ENCODE measurements at regions not wholly inside any gene's neighbourhood (a gene's known extent, or its start where the extent isn't known, plus 50 kb on each side); places are given as distances from the start of the nearest gene placed in this dataset.
"Not testable (repeated sequence)": the region's sequence is repeated elsewhere in the genome, so short reads cannot be mapped to it uniquely, and the experiment has no call there.

GRCh38 chr6:15956205-15957106 lies 172.4 kb upstream of the MYLIP start:
- no peak for DNase-seq (ENCODE audit: low spot score)

GRCh38 chr6:15955484-15955883 lies 173.4 kb upstream of the MYLIP start:
- no peak for DNase-seq (ENCODE audit: low spot score)

- no peak for DNase-seq (ENCODE audit: low spot score)
Observed at GRCh38 chr6:15953152-15953880, 175.6 kb upstream of the MYLIP start.

- no peak for DNase-seq (ENCODE audit: low spot score)
Observed at GRCh38 chr6:15952231-15953151, 176.4 kb upstream of the MYLIP start.

- DNase-seq (ENCODE audit: low spot score): no peak
Observed at GRCh38 chr6:15950962-15951569, 177.8 kb upstream of the MYLIP start.

GRCh38 chr6:15949982-15950381 lies 178.9 kb upstream of the MYLIP start:
- DNase-seq (ENCODE audit: low spot score): no peak

GRCh38 chr6:15948930-15949900 lies 179.7 kb upstream of the MYLIP start:
- DNase-seq (ENCODE audit: low spot score): no peak

- DNase-seq (ENCODE audit: low spot score): no peak
Observed at GRCh38 chr6:15947923-15948322, 181.0 kb upstream of the MYLIP start.

GRCh38 chr6:15947436-15947835 lies 181.4 kb upstream of the MYLIP start:
- DNase-seq (ENCODE audit: low spot score): no peak

GRCh38 chr6:15946701-15947385 lies 182.0 kb upstream of the MYLIP start:
- no peak for DNase-seq (ENCODE audit: low spot score)

- DNase-seq (ENCODE audit: low spot score): no peak
Observed at GRCh38 chr6:15945593-15946159, 183.2 kb upstream of the MYLIP start.

GRCh38 chr6:15943423-15943822 lies 185.5 kb upstream of the MYLIP start:
- DNase-seq (ENCODE audit: low spot score): no peak

GRCh38 chr6:15941168-15941567 lies 187.7 kb upstream of the MYLIP start:
- no peak for DNase-seq (ENCODE audit: low spot score)

- no peak for DNase-seq (ENCODE audit: low spot score)
Observed at GRCh38 chr6:15938107-15938506, 190.8 kb upstream of the MYLIP start.

- no peak for DNase-seq (ENCODE audit: low spot score)
Observed at GRCh38 chr6:15937602-15938001, 191.3 kb upstream of the MYLIP start.

GRCh38 chr6:15936503-15936902 lies 192.4 kb upstream of the MYLIP start:
- DNase-seq (ENCODE audit: low spot score): no peak

- no peak for DNase-seq (ENCODE audit: low spot score)
Observed at GRCh38 chr6:15935661-15936060, 193.2 kb upstream of the MYLIP start.

- not testable (repeated sequence) for DNase-seq (ENCODE audit: low spot score)
Observed at GRCh38 chr6:15931697-15932096, 197.2 kb upstream of the MYLIP start.

- DNase-seq (ENCODE audit: low spot score): no peak
Observed at GRCh38 chr6:15930207-15930606, 198.7 kb upstream of the MYLIP start.

- DNase-seq (ENCODE audit: low spot score): no peak
Observed at GRCh38 chr6:15929685-15930084, 199.2 kb upstream of the MYLIP start.

All from CD4-positive, alpha-beta T cell treated with Interleukin-15 for 4 hours (primary cell).